ENCODE measurements at regions not wholly inside any gene's neighbourhood (a gene's known extent, or its start where the extent isn't known, plus 50 kb on each side); places are given as distances from the start of the nearest gene placed in this dataset.

- no peak for TF ChIP-seq AKNA (CRISPR knock-in tag; IDR thresholded peaks at IDR 0.05; ENCODE audit: borderline replicate concordance)
- TF ChIP-seq ZNF24 (IDR thresholded peaks at IDR 0.05), result no peak
- TF ChIP-seq IKZF1 (IDR thresholded peaks at IDR 0.05), result no peak
- no peak for TF ChIP-seq NFYB (CRISPR knock-in tag; IDR thresholded peaks at IDR 0.05)
- TF ChIP-seq STAT5B (CRISPR knock-in tag; IDR thresholded peaks at IDR 0.05), result no peak
Observed at GRCh38 chr2:225841314-225841713, 441.8 kb downstream of the NYAP2 start (continued).

DNA sequence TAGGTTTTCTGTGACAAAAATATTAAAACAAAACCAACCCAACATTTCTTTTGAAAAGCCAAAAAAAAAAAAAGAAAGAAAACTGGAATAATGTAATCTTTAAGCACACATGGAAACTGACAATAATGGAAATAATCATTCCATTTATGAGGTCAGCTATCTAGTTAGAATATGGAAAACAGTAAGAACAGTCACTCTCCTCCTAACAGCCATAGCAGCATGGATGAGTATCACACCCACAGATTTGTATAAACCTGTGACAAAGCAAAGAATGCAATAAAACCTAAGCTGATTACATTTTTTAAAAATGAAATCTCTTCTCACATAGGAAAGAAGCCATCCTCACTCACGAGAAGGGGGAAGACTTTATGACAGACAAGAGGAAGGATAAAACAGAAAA is 437.8 kb downstream of the NYAP2 start:
- Histone ChIP-seq H3K36me3 (replicated peaks in 1 of 2; ENCODE audit: control insufficient read depth in 1 of 2, insufficient read depth in 2 of 2, low read length in 2 of 2) (no peaks in the 10 kb centered on the region), H3K4me2 (ENCODE audit: low read depth, low read length) (no peak overlapping the region), H3K27me3 (ENCODE audit: control insufficient read depth in 1 of 2, insufficient read depth in 2 of 2, low read length in 2 of 2) (no peaks in the 10 kb centered on the region), H3K9me3 (ENCODE audit: low read length) (no peaks in the 10 kb centered on the region), H3K9ac (ENCODE audit: insufficient read depth, low read depth, low read length) (no peak overlapping the region), H3K4me1 (ENCODE audit: insufficient read depth, low read length) (no peaks in the 10 kb centered on the region), H3K4me3 (replicated peaks in 1 of 3; ENCODE audit: insufficient read depth in 1 of 3, low read depth in 2 of 3, low read length in 3 of 3) (no peak overlapping the region), H2AFZ (ENCODE audit: low read length) (no peak overlapping the region), H3K27ac (ENCODE audit: extremely low read length, insufficient read depth, low read length) (no peak overlapping the region), H3K79me2 (ENCODE audit: insufficient read depth, low read length) (no peaks in the 10 kb centered on the region), H4K20me1 (ENCODE audit: insufficient read depth, low read length) (no peaks in the 10 kb centered on the region)
- no peak for DNase-seq (ENCODE audit: low spot score)
- no peak for FAIRE-seq
- no TSS peak for BruUV-seq (replicated peaks)
- WGBS (ENCODE audit: low lambda C conversion rate), result 2% methylated on average over 1 of the region's 1 CpG
- ChIA-PET CTCF (ENCODE audit: low intra/inter-chr PET ratio, low total read pairs) (no interaction called here), POLR2A (no interaction called here)
- no peak for ATAC-seq
- in situ Hi-C loops (cut with HindIII; ENCODE audit: extremely low pct_ligation_motif_present, low pct_unique_long_range_greater_than_20kb) (no loop called here), intact Hi-C loops (cut with micrococcal nuclease; ENCODE audit: unreplicated experiment) (no loop called here)
- TF ChIP-seq RARA (CRISPR knock-in tag; IDR thresholded peaks at IDR 0.05), result no peak
- TF ChIP-seq, protein P1, sequence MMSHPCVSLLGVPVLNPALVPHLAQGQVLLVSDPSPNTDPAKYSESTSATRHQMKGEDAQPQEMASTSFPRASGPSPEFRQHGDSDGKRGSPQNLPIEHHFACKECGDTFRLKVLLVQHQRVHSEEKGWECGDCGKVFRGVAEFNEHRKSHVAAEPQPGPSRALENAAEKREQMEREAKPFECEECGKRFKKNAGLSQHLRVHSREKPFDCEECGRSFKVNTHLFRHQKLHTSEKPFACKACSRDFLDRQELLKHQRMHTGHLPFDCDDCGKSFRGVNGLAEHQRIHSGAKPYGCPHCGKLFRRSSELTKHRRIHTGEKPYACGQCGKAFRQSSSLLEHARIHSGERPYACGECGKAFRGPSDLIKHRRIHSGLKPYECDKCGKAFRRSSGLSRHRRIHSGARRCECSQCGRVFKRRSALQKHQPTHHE (CRISPR knock-in tag; IDR thresholded peaks at IDR 0.05; ENCODE audit: borderline replicate concordance), result no peak
- TF ChIP-seq, protein P2, sequence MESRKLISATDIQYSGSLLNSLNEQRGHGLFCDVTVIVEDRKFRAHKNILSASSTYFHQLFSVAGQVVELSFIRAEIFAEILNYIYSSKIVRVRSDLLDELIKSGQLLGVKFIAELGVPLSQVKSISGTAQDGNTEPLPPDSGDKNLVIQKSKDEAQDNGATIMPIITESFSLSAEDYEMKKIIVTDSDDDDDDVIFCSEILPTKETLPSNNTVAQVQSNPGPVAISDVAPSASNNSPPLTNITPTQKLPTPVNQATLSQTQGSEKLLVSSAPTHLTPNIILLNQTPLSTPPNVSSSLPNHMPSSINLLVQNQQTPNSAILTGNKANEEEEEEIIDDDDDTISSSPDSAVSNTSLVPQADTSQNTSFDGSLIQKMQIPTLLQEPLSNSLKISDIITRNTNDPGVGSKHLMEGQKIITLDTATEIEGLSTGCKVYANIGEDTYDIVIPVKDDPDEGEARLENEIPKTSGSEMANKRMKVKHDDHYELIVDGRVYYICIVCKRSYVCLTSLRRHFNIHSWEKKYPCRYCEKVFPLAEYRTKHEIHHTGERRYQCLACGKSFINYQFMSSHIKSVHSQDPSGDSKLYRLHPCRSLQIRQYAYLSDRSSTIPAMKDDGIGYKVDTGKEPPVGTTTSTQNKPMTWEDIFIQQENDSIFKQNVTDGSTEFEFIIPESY (CRISPR knock-in tag; IDR thresholded peaks at IDR 0.05), result no peak
- TF ChIP-seq, protein P3, sequence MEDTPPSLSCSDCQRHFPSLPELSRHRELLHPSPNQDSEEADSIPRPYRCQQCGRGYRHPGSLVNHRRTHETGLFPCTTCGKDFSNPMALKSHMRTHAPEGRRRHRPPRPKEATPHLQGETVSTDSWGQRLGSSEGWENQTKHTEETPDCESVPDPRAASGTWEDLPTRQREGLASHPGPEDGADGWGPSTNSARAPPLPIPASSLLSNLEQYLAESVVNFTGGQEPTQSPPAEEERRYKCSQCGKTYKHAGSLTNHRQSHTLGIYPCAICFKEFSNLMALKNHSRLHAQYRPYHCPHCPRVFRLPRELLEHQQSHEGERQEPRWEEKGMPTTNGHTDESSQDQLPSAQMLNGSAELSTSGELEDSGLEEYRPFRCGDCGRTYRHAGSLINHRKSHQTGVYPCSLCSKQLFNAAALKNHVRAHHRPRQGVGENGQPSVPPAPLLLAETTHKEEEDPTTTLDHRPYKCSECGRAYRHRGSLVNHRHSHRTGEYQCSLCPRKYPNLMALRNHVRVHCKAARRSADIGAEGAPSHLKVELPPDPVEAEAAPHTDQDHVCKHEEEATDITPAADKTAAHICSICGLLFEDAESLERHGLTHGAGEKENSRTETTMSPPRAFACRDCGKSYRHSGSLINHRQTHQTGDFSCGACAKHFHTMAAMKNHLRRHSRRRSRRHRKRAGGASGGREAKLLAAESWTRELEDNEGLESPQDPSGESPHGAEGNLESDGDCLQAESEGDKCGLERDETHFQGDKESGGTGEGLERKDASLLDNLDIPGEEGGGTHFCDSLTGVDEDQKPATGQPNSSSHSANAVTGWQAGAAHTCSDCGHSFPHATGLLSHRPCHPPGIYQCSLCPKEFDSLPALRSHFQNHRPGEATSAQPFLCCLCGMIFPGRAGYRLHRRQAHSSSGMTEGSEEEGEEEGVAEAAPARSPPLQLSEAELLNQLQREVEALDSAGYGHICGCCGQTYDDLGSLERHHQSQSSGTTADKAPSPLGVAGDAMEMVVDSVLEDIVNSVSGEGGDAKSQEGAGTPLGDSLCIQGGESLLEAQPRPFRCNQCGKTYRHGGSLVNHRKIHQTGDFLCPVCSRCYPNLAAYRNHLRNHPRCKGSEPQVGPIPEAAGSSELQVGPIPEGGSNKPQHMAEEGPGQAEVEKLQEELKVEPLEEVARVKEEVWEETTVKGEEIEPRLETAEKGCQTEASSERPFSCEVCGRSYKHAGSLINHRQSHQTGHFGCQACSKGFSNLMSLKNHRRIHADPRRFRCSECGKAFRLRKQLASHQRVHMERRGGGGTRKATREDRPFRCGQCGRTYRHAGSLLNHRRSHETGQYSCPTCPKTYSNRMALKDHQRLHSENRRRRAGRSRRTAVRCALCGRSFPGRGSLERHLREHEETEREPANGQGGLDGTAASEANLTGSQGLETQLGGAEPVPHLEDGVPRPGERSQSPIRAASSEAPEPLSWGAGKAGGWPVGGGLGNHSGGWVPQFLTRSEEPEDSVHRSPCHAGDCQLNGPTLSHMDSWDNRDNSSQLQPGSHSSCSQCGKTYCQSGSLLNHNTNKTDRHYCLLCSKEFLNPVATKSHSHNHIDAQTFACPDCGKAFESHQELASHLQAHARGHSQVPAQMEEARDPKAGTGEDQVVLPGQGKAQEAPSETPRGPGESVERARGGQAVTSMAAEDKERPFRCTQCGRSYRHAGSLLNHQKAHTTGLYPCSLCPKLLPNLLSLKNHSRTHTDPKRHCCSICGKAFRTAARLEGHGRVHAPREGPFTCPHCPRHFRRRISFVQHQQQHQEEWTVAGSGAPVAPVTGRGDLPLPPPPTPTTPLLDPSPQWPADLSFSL (CRISPR knock-in tag; IDR thresholded peaks at IDR 0.05), result no peak
- no peak for TF ChIP-seq REL (CRISPR knock-in tag; conservative IDR thresholded peaks at IDR 0.05)
